ENCODE measurements at regions not wholly inside any gene's neighbourhood (a gene's known extent, or its start where the extent isn't known, plus 50 kb on each side); places are given as distances from the start of the nearest gene placed in this dataset.

- Histone ChIP-seq H3K36me3 (ENCODE audit: insufficient read depth, low read length) (no peaks in the 10 kb centered on the region), H3K9ac (ENCODE audit: low read depth, low read length) (no peak overlapping the region), H3K4me1 (ENCODE audit: insufficient read depth, low read length) (peaks cover 20% of the 10 kb centered on the region), H3K9me3 (ENCODE audit: control insufficient read depth, insufficient read depth, low read length) (no peaks in the 10 kb centered on the region)
These were observed 60.6 kb upstream of the LIMCH1 start for GRCh38 chr4:41477181-41477905.

- H3K9ac ChIP-seq (ENCODE audit: low read depth, low read length): no peak overlapping the region
- H3K9me3 ChIP-seq (ENCODE audit: control insufficient read depth, insufficient read depth, low read length): no peaks in the 10 kb centered on the region
- no peaks in the 10 kb centered on the region for H3K36me3 ChIP-seq (ENCODE audit: insufficient read depth, low read length)
- H3K4me1 ChIP-seq (ENCODE audit: insufficient read depth, low read length): peaks cover 15% of the 10 kb centered on the region
These were observed 59.4 kb upstream of the LIMCH1 start for GRCh38 chr4:41478518-41478917.

GRCh38 chr4:41480896-41481311, 57.1 kb upstream of the LIMCH1 start:
- Histone ChIP-seq H3K4me1 (ENCODE audit: insufficient read depth, low read length) (peaks cover 7% of the 10 kb centered on the region), H3K9ac (ENCODE audit: low read depth, low read length) (no peak overlapping the region), H3K36me3 (ENCODE audit: insufficient read depth, low read length) (no peaks in the 10 kb centered on the region), H3K9me3 (ENCODE audit: control insufficient read depth, insufficient read depth, low read length) (no peaks in the 10 kb centered on the region)

- no peaks in the 10 kb centered on the region for H3K9me3 ChIP-seq (ENCODE audit: control insufficient read depth, insufficient read depth, low read length)
- no peak overlapping the region for H3K9ac ChIP-seq (ENCODE audit: low read depth, low read length)
- no peaks in the 10 kb centered on the region for H3K36me3 ChIP-seq (ENCODE audit: insufficient read depth, low read length)
- H3K4me1 ChIP-seq (ENCODE audit: insufficient read depth, low read length): no peaks in the 10 kb centered on the region
These were observed 54.2 kb upstream of the LIMCH1 start for GRCh38 chr4:41483771-41484170.

GRCh38 chr4:41485041-41485440, 52.9 kb upstream of the LIMCH1 start:
- no peaks in the 10 kb centered on the region for H3K9me3 ChIP-seq (ENCODE audit: control insufficient read depth, insufficient read depth, low read length)
- H3K36me3 ChIP-seq (ENCODE audit: insufficient read depth, low read length): no peaks in the 10 kb centered on the region
- H3K9ac ChIP-seq (ENCODE audit: low read depth, low read length): no peak overlapping the region
- no peaks in the 10 kb centered on the region for H3K4me1 ChIP-seq (ENCODE audit: insufficient read depth, low read length)

GRCh38 chr4:41487868-41488440, 50.0 kb upstream of the LIMCH1 start:
- no peaks in the 10 kb centered on the region for H3K36me3 ChIP-seq (ENCODE audit: insufficient read depth, low read length)
- H3K9me3 ChIP-seq (ENCODE audit: control insufficient read depth, insufficient read depth, low read length): 0 out of 2 replicates have a peak, but pooled peaks cover 2% of the 10 kb centered on the region
- no peaks in the 10 kb centered on the region for H3K4me1 ChIP-seq (ENCODE audit: insufficient read depth, low read length)
- H3K9ac ChIP-seq (ENCODE audit: low read depth, low read length): no peak overlapping the region

All from ES-I3 (cell line).